ENCODE measurements at regions not wholly inside any gene's neighbourhood (a gene's known extent, or its start where the extent isn't known, plus 50 kb on each side); places are given as distances from the start of the nearest gene placed in this dataset.
A peak's percentile ranks its signal among the peaks of the same experiment; 100 is the strongest.

GRCh38 chr1:229980009-229980408 is 87.0 kb upstream of the GALNT2 start (continued):
- no peak for TF ChIP-seq KDM5A (IDR thresholded peaks at IDR 0.05)
- TF ChIP-seq HOXA7 (CRISPR knock-in tag; IDR thresholded peaks at IDR 0.05) = no peak
- TF ChIP-seq TP53 (CRISPR knock-in tag; IDR thresholded peaks at IDR 0.05) = no peak
- TF ChIP-seq BHLHE40 (IDR thresholded peaks at IDR 0.05; ENCODE audit: low read depth, low read length) = no peak
- TF ChIP-seq, protein P1, sequence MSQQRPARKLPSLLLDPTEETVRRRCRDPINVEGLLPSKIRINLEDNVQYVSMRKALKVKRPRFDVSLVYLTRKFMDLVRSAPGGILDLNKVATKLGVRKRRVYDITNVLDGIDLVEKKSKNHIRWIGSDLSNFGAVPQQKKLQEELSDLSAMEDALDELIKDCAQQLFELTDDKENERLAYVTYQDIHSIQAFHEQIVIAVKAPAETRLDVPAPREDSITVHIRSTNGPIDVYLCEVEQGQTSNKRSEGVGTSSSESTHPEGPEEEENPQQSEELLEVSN (IDR thresholded peaks at IDR 0.05; ENCODE audit: borderline replicate concordance, low read depth) = no peak
- no peak for TF ChIP-seq HMGXB4 (CRISPR knock-in tag; IDR thresholded peaks at IDR 0.05; ENCODE audit: borderline replicate concordance)
- TF ChIP-seq SREBF2 (IDR thresholded peaks at IDR 0.05) = no peak
- TF ChIP-seq MAZ (IDR thresholded peaks at IDR 0.05; ENCODE audit: borderline replicate concordance, low read depth, low read length) = no peak
- no peak for TF ChIP-seq EP300 (IDR thresholded peaks at IDR 0.05)
- no peak for TF ChIP-seq RNF2 (IDR thresholded peaks at IDR 0.05; ENCODE audit: borderline replicate concordance, low read depth)
- peak; percentile 28; the same call in 1 of the 2 replicates for TF ChIP-seq GATA3 (IDR thresholded peaks at IDR 0.05; ENCODE audit: borderline replicate concordance)
- no peak for TF ChIP-seq ZC3H11A (IDR thresholded peaks at IDR 0.05)
- no peak for TF ChIP-seq CHD2 (IDR thresholded peaks at IDR 0.05; ENCODE audit: low read length, partially characterized antibody)
- TF ChIP-seq CBX8 (IDR thresholded peaks at IDR 0.05) = no peak
- TF ChIP-seq HOXB5 (CRISPR knock-in tag; IDR thresholded peaks at IDR 0.05) = no peak
- no peak for TF ChIP-seq BCL3 (IDR thresholded peaks at IDR 0.05)
- TF ChIP-seq MAX (IDR thresholded peaks at IDR 0.05) = no peak

GRCh38 chr1:229981736-229982135 is 85.3 kb upstream of the GALNT2 start:
- DNase-seq (ENCODE audit: low read depth in 1 of 2, low spot score in 1 of 2) (no peak), FAIRE-seq (no peak), ATAC-seq (no peak)
- WGBS (ENCODE audit: missing lambda C conversion rate) = 67% methylated on average over 3 of the region's 3 CpGs
- no peak overlapping the region for H3K27ac ChIP-seq
- ChIA-PET CTCF (no interaction called here), POLR2A (no interaction called here)
- TF ChIP-seq HEYL (CRISPR knock-in tag; IDR thresholded peaks at IDR 0.05) (no peak), BHLHE40 (IDR thresholded peaks at IDR 0.05; ENCODE audit: low read depth, low read length) (no peak), CEBPB (IDR thresholded peaks at IDR 0.05) (no peak), FOSB (CRISPR knock-in tag; IDR thresholded peaks at IDR 0.05) (no peak), EP300 (IDR thresholded peaks at IDR 0.05) (no peak), RFX5 (IDR thresholded peaks at IDR 0.05) (no peak), CHD2 (IDR thresholded peaks at IDR 0.05; ENCODE audit: low read length, partially characterized antibody) (no peak), RAD21 (conservative IDR thresholded peaks at IDR 0.05 in 1 of 2, IDR thresholded peaks at IDR 0.05 in 1 of 2) (no peak)
- no peak overlapping the region for H3K4me3 ChIP-seq
- no peak overlapping the region for H3K4me2 ChIP-seq
- peaks cover 12% of the 10 kb centered on the region; the same call in 2 of the 3 replicates for H3K4me1 ChIP-seq
- peaks cover 19% of the 10 kb centered on the region; the same call in 1 of the 3 replicates for H3K9me3 ChIP-seq

DNA sequence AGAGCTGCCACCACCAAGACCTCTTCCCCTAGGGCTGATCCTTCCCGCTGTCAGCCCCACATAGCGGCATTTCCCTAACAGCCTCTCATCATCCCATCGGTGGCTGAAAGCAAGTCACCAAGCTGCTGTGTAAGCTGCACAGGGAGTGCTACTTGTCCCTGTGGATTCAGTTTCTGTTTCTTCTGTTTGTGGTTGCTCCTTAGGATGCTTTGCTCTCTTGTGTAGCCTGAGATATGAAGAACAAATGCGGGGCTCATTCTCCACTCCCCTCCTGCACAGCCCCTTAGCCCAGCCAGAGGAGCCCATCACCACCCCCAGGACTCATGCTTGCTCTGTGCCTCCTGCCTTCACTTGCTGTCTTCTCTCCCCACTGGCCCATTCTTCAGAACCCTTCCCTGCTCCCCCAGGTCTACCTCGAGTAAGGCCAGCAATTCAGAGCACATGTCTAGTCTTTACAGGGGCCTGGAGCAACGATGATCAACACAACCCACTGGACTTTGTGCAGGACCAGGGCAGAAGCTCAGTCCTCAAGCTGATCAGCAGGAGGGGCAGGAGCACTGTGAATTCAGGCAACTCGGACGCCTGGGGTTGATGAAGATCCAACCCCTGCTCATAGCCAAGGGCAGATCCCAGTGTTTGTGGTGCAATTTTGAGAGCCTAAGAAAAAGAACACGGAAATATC is 82.6 kb upstream of the GALNT2 start:
- H3K27ac ChIP-seq = no peak overlapping the region
- ChIA-PET CTCF (interaction anchor here (1.0 kb wide), 1 partner anchor 10 kb away, joined by 3 read pairs; no protein-coding TSS in a partner anchor), POLR2A (no interaction called here)
- ATAC-seq = no peak
- H3K4me3 ChIP-seq = no peak overlapping the region
- peaks cover 10% of the 10 kb centered on the region; the same call in 2 of the 3 replicates for H3K4me1 ChIP-seq
- TF ChIP-seq BHLHE40 (IDR thresholded peaks at IDR 0.05; ENCODE audit: low read depth, low read length) (no peak), JUNB (IDR thresholded peaks at IDR 0.05) (no peak), TP53 (CRISPR knock-in tag; IDR thresholded peaks at IDR 0.05) (no peak), SREBF2 (IDR thresholded peaks at IDR 0.05) (no peak), NR3C1 (IDR thresholded peaks at IDR 0.05) (no peak), POLR2AphosphoS2 (conservative IDR thresholded peaks at IDR 0.05; ENCODE audit: low read length) (no peak), CHD4 (IDR thresholded peaks at IDR 0.05; ENCODE audit: borderline replicate concordance) (no peak), HES2 (IDR thresholded peaks at IDR 0.05) (no peak), CBX8 (IDR thresholded peaks at IDR 0.05) (no peak), FOXS1 (CRISPR knock-in tag; IDR thresholded peaks at IDR 0.05) (no peak), HOXB13 (CRISPR knock-in tag; IDR thresholded peaks at IDR 0.05; ENCODE audit: low read depth) (no peak), NPAS2 (CRISPR knock-in tag; IDR thresholded peaks at IDR 0.05; ENCODE audit: borderline replicate concordance) (no peak)
- DNase-seq (ENCODE audit: low read depth in 1 of 2, low spot score in 1 of 2) = no peak
- WGBS (ENCODE audit: missing lambda C conversion rate) = 47% methylated on average over 9 of the region's 9 CpGs
- peaks cover 7% of the 10 kb centered on the region; the same call in 1 of the 3 replicates for H3K9me3 ChIP-seq
- H3K4me2 ChIP-seq = no peak overlapping the region
- FAIRE-seq = no peak
